ENCODE measurements at regions not wholly inside any gene's neighbourhood (a gene's known extent, or its start where the extent isn't known, plus 50 kb on each side); places are given as distances from the start of the nearest gene placed in this dataset.
"Not testable (repeated sequence)": the region's sequence is repeated elsewhere in the genome, so short reads cannot be mapped to it uniquely, and the experiment has no call there.

DNA sequence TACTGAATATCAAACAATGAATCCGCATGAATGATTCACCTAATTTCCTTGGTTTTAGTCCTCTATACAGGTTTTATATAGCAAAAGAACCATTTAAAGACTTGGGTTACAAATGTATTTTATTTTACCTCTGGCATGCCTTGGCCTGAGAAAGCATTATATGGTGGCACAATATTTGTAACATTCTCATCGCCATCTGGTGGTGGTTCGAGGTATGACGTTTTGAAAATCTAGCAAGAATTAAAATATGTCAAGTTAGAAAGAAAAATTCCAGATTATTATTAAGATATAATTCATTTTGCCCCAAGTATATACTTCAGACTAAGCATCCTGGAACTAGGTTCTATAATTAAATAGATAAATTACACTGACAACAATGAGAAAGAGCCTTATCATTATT is 445.9 kb downstream of the ZNF33B start:
- TF ChIP-seq POLR2A (IDR thresholded peaks at IDR 0.05; ENCODE audit: low read depth, low read length); EZH2 (IDR thresholded peaks at IDR 0.05; ENCODE audit: borderline replicate concordance, low read depth, low read length, severe bottlenecking); POLR2AphosphoS5 (IDR thresholded peaks at IDR 0.05; ENCODE audit: insufficient read depth, low read depth, low read length); GATA2 (IDR thresholded peaks at IDR 0.05; ENCODE audit: insufficient read depth, insufficient read length, low read depth, low read length); MYC (IDR thresholded peaks at IDR 0.05; ENCODE audit: low read depth, low read length): not testable (repeated sequence)
- TF ChIP-seq, protein P1, sequence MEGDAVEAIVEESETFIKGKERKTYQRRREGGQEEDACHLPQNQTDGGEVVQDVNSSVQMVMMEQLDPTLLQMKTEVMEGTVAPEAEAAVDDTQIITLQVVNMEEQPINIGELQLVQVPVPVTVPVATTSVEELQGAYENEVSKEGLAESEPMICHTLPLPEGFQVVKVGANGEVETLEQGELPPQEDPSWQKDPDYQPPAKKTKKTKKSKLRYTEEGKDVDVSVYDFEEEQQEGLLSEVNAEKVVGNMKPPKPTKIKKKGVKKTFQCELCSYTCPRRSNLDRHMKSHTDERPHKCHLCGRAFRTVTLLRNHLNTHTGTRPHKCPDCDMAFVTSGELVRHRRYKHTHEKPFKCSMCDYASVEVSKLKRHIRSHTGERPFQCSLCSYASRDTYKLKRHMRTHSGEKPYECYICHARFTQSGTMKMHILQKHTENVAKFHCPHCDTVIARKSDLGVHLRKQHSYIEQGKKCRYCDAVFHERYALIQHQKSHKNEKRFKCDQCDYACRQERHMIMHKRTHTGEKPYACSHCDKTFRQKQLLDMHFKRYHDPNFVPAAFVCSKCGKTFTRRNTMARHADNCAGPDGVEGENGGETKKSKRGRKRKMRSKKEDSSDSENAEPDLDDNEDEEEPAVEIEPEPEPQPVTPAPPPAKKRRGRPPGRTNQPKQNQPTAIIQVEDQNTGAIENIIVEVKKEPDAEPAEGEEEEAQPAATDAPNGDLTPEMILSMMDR (IDR thresholded peaks at IDR 0.05; ENCODE audit: extremely low read depth in 1 of 2, insufficient read depth in 1 of 2, low read depth in 1 of 2, low read length in 2 of 2), result peak in 1 of 2 donors; percentile 27
